Midbrain (tissue), 1 donor: ENCODE measurements at regions not wholly inside any gene's neighbourhood (a gene's known extent, or its start where the extent isn't known, plus 50 kb on each side); places are given as distances from the start of the nearest gene placed in this dataset.
"Not testable (repeated sequence)": the region's sequence is repeated elsewhere in the genome, so short reads cannot be mapped to it uniquely, and the experiment has no call there.

Source experiments
- DNase-seq: peaks from one replicate; lab custom pipeline; 2025; lab: John Stamatoyannopoulos, UW

DNA sequence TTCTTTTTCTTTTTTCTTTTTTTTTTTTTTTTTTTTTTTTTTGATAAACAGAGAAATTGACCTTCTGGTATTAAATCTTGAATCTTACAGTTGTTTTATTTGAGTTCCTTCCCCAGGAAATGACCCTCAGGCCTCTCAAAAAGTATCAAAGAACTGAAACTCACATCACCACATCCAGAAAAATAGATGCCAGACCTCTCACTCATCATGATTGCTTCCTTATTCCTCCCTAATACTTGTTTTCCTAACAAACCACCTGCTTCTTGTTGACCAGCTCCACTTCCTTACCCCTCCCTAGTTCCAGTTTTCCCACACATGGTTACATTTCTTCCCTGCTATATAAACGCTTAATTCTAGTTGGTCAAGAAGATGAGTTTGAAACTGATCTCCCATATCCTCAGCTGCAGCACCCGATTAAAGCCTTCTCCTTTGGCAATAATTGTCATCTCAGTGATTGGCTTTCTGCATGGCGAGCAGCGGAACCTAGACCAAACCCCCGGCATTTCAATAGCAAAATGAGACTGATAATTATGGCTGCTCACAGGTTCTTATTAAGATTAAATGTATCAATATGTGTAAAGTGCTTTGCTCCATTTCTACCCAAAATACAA is 681.1 kb upstream of the AUTS2 start:
- DNase-seq, result no peak

DNA sequence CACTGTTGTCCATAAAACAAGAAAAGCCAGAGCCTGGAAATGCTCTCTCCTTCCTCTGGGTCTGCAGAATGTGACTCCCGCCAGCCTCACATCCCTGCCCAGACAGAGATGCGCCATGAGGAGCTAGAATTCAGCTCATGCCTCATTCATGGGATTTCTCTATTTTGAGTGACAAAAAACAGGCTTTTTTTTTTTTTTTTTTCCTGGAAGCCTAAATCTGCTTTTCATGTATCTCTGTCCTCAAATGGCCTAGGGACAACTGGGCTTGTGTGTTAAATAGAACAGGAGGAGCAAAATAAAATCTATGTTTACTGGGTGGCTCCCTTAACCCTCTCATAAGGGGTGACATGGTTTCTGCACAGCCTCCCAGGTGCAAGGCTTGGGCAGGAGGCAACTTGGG is 679.7 kb upstream of the AUTS2 start:
- no peak for DNase-seq

DNA sequence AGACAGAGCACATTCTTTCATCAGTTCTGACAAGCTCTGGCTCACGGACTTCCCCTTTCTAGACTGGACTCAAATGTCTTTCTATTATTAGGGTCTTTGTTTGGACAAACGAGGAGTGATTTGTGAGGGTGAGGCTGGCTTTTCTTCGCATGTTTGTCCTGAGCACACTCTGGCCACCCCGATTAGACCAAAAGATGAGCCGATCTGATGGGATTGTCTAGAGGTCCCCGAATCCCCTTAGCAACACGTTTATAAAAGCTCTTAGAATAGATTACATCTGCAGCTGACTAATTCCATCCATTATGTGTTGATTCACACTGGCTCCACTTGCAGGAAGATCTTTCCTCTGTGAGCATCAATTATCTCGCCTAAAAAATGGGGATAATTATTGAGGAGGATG is 675.4 kb upstream of the AUTS2 start:
- no peak for DNase-seq

DNA sequence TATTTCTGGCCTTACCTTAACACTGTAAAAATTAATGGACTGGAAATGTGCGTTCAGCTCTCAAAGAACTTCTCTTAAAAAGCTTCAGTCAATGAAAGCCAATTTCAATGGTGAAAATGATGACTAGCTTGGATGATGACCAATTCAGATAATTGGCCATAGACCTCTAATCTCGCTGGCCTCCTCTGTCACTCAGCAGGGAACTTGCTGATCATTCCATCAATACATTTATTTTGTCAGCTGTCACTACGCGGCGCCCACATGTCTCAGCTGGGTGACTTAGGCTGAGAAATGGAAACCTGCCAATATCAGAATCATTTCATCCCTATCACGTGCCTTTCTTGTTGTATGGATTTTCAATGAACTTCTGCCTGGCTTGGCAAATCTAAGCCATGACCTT is 673.0 kb upstream of the AUTS2 start:
- DNase-seq, result no peak

DNA sequence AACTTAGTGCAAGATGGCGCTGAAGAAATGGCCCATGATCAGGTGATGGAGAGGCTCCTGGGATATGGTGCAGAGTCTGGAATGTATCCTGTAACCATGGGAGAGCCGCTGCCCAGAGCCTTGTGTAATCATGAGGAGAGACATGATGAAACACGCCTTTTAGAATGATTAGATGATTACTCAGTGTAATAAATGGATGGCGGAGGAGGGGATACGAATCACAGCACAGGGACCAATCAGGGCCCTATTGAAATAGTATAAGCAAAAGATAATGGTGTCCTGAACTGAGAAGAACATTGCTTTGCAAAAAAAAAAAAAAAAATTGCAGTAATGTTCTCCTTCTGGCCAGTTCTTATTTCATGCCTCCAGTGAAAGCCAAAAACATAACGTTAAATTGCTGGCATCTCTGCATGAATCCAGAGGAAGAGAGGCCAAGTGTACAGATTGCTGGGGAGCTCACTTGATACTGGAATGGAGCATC is 668.5 kb upstream of the AUTS2 start:
- DNase-seq, result no peak

DNA sequence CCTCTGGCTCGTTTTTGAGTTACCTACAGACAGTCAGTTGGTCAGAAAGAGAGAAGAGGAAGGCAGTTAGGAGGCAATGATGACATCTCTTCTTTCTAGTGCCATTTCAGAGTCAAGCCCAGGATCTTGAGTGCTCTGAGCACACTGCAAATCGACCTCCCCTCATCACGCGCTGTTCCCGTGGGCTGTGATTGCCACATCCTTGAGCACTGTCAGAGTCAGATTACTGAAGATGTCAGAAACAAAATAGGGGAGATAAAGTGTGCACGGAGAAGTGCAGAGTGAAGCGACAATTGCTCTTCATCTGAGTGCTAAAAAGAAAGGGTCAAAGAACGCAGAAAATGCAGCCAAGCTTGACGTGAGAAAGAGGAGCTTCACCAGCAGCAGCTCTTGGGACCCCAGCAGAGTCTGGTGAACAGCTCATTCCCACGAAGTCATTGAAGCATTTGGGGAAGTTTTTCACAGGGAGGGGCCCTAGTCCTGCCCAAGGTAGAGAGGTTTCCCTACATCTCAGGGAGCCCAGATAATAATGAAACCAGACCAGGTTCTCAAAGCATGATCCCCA is 661.7 kb upstream of the AUTS2 start:
- no peak for DNase-seq

DNA sequence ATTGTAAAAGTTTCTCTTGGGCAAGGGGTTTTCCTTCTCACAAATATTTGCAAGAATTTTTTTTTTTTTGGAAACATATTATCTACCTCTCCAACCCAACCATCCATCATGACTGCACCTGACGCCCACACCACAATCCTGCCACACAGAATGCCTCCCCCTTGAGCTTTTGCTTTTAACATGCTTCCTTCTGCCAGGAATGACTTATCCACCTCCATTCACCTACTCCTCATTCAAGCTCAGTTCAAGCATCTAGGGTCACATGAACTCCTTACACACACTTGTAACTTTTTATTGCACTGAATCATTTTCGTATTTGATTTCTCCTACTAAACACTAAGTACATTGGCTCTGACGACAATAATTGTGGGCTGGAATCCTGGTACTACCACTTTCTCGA is 660.1 kb upstream of the AUTS2 start:
- no peak for DNase-seq

DNA sequence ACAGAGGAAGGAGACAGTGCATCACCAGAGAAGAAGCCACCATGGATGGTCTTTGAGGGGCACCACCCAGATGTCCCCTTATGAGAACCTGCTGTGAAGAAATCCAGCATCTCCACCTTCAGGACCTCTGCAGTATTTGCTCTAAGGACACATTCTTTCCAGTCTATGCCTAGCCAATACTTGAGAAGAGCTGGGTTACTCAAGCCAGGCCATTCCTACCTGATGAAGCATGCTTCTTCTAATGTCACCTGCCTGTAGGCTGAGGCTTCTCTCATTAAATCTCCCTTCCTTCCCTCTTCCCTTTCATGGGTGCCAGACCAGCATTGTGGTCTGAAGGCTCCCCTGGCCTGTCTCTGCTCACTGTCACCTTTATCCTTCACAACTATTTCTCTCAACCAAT is 654.5 kb upstream of the AUTS2 start:
- no peak for DNase-seq

DNA sequence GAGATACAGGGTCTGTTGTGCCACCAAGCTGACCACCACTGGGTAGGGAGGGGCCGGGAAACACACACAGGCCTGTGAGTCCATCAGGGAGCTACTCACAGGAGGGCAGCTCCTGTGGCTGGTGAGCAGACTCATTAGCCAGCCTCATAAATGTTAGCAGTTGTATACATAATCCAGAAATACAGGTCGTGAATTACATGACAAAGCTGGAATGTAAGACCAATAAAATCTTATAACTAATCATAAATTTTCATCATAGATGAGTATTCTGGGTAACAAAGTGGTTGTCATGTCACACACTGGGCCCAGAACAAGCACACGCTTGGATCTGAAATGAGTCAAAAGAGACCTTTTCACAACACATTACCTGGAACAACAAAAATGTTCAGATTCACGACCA is 642.6 kb upstream of the AUTS2 start:
- DNase-seq, result no peak

DNA sequence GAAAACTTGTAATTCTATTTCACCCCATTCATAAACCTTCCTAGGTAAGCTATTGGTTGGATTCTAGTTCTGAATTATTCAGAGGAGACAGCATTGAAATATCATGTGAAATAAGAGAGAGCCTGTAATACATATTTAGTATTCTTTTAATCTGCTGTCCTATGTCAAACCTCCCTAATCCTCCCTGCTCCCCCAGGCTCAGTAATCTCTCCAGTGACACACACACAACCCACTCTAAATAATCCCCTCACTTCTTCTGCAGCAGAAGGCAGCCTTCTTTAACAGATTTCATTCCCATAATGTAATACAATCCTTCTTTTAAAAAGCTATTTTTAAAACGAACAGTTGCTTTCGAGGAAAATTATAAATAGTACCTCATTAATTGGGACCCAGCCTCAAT is 639.7 kb upstream of the AUTS2 start:
- no peak for DNase-seq

DNA sequence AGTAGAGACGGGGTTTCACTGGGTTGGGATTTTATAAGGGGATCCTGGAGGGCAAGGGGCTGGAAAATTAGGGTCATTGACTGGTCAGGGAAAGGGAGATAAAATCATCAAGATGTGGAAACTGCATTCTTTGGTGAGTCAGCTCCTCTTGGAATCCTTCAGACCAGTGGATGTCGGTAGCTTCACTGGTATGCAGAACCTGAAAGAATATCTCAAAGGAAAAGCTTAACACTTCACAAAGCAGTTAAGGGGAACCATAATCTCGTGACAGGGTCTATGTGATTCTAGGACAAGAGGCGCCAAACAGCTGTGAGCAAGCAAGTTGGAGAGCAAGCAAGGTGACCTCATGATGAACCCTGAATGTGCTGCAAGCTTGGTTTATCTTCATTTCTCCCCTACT is 634.7 kb upstream of the AUTS2 start:
- no peak for DNase-seq

DNA sequence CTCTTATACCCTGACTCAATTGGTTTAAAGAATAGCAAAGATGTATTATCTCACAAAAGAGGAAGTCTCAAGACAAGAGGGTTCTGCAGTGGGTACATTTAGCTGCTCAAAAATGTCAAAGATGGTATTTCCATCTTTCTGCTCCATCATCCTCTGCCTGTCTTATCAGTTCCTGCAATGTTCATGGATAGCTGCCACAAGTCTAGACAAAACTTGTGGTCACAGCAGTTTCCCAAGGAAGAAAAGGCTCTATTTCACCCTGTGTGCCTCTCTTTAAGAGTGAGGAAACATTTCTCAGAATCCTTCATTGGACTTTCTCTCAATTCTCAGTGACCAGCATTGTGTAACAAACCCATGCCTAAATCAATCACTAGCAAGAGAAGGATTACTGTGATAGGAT is 634.2 kb upstream of the AUTS2 start:
- no peak for DNase-seq

DNA sequence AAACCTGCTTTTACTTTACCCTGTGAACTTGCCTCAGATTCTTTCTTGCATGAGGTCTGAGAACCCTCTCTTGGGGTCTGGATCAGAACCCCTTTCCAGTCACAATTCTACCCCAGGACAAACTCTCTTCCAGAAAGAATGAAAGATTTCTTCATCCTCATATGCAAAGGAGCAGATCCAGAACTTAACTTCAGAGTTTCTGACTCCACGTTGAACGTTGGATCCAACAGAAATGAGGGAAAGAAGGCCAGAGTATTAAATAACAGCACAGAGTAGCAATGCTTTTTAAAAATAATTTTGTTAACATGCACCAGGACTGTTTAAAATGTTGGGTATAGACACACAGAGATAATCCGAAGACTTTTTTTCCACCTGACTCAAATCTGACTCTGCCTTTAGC is 632.9 kb upstream of the AUTS2 start:
- DNase-seq, result no peak

DNA sequence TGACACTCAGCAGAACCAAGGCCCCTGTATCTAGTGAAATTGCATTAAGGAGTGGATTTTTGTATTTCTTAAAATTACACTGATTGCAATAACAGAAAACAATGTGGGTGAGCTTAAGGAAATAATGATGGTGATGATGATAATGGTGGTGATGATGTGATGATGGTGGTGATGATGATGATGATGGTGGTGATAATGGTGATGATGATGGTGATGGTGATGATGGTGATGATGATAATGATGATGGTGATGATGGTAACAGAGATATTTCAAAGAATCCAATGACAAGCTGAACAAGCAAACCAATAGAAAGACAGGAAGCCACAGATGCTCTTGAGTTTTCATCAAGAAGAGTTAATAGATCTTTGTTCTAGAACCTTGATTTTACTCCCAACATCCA is 630.7 kb upstream of the AUTS2 start:
- no peak for DNase-seq

DNA sequence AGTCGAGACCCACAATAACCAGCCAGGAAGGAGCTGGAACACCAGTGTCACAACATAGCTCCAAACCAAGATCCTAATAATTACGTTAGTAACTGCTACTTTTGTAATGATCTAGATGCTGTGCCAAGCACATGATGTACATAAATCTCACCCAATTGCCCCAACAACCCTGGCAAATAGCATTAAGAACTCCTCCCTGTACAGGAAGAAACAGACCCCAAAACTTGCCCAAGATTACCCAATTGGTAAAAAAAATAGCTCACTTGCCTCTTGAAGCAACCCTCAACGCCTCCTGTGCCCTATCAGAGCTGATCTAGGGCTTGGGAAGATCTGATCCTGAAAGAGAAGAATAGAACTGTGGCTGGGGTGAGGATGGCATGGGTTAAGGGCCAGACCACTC is 628.7 kb upstream of the AUTS2 start:
- DNase-seq, result no peak

DNA sequence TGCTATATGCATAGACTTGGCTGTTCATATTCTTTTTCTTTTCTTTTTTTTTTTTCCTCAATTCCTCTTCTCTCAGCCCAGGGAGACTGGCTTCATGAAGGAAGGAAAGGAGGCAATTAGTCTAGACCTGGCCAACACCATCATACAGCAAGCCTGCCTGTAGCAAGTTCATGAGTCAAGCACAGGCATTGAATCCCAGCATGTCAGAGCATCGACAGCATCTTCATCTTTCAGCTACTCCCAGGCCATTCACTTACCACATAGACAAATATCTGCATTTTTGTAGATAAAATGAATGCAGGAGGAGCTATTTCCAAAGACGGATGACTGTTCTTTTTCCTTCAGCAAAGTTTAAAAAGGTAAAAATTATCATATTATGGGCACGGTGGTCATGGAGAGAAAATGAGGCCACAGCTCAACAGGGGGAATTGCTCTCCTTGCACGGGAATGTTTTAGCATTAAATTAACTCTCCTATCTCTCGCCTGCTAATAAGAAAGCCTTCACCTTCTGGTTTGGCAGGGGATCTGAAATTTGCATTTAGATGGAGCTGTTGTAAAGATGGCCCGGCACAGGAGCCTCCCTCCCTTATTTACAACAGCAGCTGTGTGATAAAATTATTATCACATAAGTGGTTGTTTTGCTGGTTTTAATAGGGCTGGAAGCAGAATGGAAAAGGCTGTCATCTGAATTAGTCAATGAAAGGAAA is 626.5 kb upstream of the AUTS2 start:
- no peak for DNase-seq

DNA sequence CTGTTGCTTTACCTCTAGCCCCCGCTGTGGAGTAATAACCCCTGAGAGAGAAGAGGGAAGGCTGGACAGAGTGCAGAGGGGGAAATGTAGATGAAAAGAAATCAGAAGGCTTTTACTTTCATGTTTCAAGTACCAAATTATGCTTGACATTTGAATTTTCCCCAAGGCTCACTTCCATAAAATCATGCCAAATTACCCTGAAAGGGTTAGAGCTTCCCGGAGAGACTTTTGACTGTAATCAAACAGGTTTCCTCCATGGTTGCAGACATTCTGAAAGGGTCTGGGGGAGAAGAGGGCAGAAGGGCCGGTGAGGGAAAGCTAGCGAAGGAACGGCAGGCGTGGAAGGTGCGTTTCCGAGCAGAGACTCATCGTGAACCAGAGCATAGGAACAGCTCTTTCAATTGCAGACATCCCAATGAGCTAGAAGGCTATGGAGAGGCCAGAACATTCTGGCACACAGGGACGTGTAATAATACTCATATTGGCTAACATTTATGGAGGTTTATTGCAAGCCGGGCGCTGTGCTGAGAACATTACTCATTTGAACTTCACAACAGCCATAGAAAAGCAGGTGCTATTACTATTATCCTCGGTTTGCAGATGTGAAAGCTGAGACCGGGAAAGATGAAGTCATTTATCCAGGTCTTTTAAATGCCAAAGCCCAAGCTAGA is 620.8 kb upstream of the AUTS2 start:
- no peak for DNase-seq

DNA sequence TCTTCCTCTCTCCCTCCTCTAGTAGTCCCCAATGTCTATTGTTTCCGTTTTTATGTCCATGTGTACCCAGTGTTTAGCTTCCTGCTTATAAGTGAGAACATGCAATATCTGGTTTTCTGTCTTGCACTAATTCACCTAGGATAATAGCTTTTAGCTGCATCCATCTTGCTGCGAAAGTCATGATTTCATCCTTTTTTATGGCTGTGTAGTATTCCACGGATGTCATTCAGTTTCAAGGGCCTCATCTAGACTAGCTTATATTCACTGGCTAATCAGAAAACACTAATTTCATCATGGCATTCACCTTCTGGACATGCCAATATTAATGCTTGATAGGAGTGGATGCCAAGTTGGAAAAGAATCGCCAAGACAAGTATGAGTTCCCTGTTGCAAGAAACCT is 619.6 kb upstream of the AUTS2 start:
- no peak for DNase-seq

DNA sequence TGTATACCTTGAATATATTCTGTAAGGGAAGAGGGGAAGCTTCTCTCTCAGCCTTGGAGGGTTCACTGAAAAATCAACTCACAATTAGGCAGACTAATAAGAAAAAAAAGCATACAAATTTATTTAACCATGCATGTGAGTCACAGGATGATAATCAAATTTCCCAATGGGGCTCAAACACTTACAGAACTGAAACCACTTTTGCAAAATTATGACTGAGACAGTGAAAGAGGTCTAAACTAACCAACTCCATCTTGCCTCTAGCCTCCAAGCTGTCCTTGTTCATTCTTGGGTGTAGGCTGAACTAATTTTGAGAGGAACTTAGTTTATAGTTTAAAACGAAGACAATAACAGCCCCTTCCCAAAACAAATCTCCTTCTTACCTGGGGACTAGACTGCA is 618.3 kb upstream of the AUTS2 start:
- no peak for DNase-seq

DNA sequence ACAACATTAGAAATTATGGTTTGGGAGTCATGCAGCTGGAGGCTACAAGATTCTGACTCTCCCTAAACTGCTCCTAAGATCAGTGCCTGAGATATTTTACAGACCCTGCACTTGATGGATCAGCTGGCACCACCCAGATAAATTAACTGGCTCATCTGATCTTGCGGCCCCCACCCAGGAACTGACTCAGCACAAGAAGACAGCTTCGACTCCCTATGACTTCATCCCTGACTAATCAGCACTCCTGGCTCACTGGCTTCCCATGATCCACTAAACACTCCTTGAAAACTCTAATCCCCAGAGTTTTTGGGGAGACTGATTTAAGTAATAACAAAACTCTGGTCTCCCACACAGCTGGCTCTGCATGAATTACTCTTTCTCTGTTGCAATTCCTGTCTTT is 617.8 kb upstream of the AUTS2 start:
- DNase-seq, result not testable (repeated sequence)

DNA sequence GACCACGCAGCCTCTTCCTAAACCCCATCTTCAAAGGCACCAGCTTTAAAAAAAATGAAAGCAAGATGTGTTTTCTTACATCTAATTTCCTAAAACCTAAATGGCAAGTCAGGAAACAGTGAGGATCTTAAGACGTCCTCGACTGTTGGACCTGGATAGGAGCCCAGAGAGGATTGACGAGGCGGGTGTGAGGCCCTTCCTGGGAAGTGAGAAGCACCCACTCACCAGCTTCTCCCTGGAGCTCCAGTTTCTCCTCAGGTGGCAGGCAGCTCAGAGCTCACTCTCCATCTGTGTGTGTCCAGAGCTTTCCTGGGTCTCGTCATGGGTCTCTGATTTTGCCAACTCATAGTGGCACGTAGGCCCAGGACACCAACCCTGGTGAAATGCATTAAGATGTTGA is 614.0 kb upstream of the AUTS2 start:
- no peak for DNase-seq

DNA sequence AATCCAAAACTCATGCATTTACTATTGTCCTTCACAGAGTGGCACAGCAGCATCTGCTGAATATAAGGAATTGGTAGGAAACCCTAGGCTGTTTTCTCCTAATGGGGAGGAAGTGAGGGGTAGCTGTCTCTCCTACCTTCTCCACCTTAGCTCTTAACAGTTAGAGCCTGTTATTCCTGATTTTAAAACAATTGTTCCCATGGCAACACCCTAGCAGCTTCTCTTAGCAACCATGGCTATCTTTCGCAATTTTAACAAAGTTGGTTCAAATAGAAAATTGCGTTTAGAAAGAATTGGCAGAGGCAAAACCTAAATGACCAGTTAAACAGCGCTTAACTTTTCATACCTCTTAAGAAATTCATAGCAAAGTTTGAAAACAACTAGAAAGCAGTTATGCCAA is 603.4 kb upstream of the AUTS2 start:
- DNase-seq, result no peak

DNA sequence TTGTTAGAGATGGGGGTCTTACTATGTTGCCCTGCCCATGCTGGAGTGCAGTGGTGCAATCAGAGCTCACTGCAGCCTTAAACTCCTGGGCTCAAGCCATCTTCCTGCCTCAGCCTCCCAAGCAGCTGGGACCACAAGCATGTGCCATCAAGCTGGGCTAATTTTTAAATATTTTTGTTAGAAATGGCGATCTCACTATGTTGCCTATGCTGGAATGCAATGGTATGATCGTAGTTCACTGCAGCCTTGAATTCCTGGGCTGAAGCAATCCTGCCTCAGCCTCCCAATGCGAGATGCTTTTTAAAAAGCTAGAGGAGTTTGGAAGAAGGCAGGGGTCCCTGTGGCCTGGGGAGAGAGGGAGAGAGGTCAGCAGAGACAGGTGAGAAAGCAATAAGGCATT is 600.1 kb upstream of the AUTS2 start:
- DNase-seq, result no peak
